ENCODE measurements at regions not wholly inside any gene's neighbourhood (a gene's known extent, or its start where the extent isn't known, plus 50 kb on each side); places are given as distances from the start of the nearest gene placed in this dataset.

GRCh38 chr20:51917886-51918535 lies 115.7 kb upstream of the SALL4 start:
- DNase-seq: no peak

- DNase-seq: no peak
These were observed 113.9 kb upstream of the SALL4 start for GRCh38 chr20:51916244-51916643.

DNA sequence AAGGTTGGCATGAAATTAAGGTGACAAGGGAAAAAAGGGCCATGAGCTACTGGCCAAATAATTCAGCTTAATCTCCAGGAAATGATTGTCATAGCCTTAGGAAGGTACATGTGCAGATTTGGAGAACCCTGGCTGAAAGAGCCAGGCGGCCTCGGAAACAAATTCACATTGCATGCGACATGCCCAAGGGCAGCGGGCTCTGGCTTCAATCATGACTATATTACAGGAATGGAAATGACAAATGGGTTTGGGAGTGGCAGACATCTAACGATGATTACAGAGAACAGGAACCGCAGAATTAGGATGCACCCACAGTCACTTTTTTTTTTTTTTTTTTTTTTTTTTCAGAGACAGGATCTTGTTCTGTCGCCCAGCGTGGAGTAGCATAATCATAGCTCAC lies 112.4 kb upstream of the SALL4 start:
- no peak for DNase-seq

DNA sequence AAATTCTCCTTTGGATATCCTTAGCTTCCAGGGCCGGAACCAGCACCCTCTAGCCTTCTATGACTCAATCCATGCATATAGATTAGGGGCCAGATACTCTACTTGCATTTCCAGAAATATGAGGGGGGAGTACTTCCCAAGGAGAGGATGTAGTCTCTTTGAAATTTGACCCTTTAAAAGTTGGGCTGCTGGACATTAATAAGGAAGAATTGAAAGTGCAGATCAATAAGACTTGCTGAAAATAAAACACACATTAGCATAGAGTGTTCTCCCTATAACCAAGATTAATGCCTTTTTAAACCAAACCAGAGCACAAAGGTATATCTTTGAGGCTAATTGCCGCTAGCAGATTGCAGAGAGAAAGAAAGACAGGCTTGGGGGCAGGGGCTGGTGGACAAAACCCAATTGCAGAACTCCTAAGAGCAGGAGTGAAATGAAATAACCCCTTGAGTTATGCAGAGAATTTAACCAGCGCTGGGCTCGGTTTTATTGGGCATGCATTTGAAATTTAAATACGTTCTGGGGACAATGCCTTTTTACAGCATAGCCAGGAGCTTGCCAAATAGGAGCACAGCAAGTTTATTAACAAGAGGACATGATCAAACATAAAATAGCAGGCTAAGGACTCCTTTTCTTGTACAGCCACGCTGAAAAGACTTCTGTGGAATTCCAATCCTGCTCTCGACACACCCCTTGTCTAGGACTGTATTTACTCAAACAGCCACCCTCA lies 108.2 kb upstream of the SALL4 start:
- no peak for DNase-seq

GRCh38 chr20:51906679-51907078 lies 104.4 kb upstream of the SALL4 start:
- DNase-seq: no peak

- peak; percentile 14 for DNase-seq
These were observed 103.7 kb upstream of the SALL4 start for GRCh38 chr20:51906049-51906448.

- DNase-seq: no peak
These were observed 100.6 kb upstream of the SALL4 start for GRCh38 chr20:51902933-51903332.

DNA sequence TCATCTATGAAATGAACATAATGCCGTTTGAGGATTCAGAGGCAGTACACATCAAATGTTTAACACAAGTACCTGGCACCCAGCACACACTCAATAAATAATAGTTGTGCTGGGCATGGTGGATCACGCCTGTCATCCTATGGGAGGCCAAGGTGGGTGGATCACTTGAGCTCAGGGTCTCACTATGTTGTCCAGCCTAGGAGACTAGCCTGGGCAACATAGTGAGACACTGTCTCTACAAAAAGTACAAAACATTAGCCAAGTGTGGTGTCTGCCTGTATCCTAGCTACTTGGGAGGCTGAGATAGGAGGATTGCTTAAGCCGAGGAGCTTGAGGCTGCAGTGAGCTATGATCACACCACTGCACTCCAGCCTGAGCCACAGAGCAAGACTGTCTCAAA lies 98.1 kb upstream of the SALL4 start:
- DNase-seq: no peak

- no peak for DNase-seq
These were observed 97.4 kb upstream of the SALL4 start for GRCh38 chr20:51899674-51900073.

- DNase-seq: no peak
These were observed 96.5 kb upstream of the SALL4 start for GRCh38 chr20:51898788-51899187.

GRCh38 chr20:51894619-51895018 lies 92.3 kb upstream of the SALL4 start:
- DNase-seq: no peak

- DNase-seq: no peak
These were observed 91.9 kb upstream of the SALL4 start for GRCh38 chr20:51894201-51894600.

GRCh38 chr20:51893723-51894122 lies 91.4 kb upstream of the SALL4 start:
- DNase-seq: no peak

DNA sequence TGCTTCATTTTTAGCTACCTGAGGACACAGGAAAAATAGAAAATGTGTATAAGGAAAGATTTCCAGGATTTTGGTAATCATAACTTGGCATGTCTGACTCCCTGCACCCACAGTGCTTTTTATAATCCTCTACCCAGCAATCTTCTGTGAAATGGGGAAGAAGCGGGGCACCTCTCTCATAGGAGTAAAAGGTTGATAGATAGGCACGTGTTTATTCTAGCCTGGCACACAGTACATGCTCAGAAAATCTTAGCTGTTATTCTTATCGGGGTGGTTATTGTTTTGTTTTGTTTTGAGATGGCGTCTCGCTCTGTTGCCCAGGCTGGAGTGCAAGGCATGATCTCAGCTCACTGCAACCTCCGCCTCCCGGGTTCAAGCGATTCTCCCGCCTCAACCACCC lies 87.7 kb upstream of the SALL4 start:
- no peak for DNase-seq

GRCh38 chr20:51889466-51889865 lies 87.1 kb upstream of the SALL4 start:
- no peak for DNase-seq

DNA sequence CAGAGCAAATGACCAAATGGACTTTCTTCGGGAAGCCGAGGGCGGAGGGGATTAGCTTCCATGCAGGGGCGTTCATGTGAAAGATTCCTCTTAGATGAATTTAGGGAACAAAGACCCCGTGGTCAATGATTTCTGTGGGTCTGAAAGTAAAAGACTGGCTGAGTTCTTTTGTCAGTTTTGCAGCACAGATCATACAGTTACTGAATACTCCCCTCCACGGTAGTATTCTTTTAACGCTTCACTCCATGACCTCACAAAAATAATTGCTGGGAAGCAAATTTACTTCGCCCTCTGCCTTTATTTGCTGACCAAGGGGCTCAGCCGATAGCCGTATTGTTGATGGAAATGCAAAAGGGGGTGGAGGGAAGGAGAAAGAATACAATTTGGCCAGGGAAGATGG lies 86.0 kb upstream of the SALL4 start:
- DNase-seq: peak; percentile 24

GRCh38 chr20:51886891-51887608 lies 84.7 kb upstream of the SALL4 start:
- no peak for DNase-seq

- DNase-seq: no peak
These were observed 84.0 kb upstream of the SALL4 start for GRCh38 chr20:51886341-51886740.

- DNase-seq: no peak
These were observed 82.2 kb upstream of the SALL4 start for GRCh38 chr20:51884561-51884960.

DNA sequence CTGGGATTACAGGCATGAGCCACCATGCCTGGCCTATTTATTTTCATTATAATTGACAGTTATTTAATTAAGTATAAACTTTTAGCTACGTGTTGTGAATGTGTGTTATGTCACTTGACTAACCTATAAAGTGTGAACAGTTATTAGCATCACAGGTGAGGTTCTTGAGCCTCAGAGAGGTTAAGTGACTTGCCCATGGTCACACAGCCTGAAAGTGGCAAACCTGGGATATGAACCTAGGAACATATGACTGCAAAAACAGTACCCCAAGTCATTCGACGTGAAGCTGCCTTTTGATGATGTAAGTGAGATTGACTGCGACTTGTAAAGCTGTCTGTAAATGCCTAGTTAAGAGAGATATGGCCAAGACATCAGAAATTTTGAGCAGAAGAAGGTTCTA lies 77.9 kb upstream of the SALL4 start:
- no peak for DNase-seq

DNA sequence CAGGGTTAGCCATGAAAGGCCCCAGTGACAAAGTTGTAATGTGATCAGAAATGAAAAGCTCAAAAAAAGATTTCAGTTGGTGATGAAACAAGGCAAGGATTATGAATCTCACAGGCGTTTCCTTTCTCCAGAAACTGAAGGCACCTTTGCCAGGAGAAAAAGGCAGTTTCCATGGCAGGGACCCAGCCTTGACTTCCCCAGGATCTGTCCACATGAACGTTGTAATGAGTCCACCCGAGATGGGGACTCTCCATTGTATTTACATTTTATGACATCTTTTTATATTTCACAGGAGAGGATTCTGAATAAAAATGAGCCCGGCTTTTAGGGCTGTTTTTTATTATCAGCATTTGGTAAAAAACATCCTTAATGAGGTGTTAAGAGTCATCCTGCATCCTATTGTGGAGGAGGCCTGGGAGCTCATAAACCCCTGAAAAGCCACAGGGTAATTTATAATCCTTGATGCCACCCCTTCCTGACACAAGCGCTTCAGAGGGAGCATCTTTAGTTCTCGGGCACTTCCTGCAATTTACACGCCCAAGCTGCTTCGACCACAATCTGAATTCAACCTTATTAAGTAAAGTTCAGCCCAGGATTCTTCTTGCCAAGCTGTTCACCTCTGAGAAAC lies 74.1 kb upstream of the SALL4 start:
- DNase-seq: no peak

DNA sequence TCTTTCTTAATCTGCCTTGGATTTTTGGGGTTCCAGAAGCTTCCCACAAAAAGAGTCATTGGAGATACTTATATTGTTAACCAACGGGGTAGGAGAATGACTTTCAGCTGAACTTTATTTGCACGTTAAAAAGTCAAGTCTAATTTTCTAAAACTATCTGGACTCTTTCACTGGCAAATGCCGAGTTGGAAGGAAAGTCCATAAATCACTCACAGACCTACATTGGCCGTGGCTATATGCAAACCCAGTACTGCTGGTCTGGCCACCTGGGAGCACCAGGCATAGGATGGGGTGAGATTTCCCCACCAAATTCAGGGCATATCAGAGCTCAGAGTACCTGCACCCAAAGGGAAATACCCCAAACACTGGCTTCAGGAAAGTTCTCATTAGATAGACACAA lies 71.3 kb upstream of the SALL4 start:
- no peak for DNase-seq

- no peak for DNase-seq
These were observed 69.6 kb upstream of the SALL4 start for GRCh38 chr20:51871943-51872342.

DNA sequence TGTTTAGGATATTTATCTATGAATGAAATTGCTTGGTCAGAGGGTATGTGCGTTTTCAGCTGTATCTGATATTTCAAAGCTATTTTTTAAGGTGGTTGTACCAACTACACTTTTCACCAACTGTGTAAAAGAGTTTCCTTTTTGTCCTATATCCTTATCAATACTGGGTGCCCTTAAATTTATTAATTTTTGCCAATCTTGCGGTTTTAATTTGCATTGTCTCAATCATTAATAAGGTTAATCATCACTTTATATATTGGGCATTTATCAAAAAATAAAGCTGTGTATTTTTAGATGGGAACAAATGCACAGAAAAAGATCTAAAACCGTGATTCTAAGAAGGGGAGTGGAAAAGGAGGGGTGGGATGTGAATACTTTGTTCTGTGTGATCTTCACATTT lies 66.7 kb upstream of the SALL4 start:
- DNase-seq: no peak

Measured in NCI-H146 (cell line).